Peyer's patch (tissue), 4 donors: ENCODE measurements at regions not wholly inside any gene's neighbourhood (a gene's known extent, or its start where the extent isn't known, plus 50 kb on each side); places are given as distances from the start of the nearest gene placed in this dataset.

Experiments used
- DNase-seq, 3 donors: peaks; one replicate each; pipeline ENCODE4 v3.0.0-alpha.2; 2017 to 2019
- H3K27ac ChIP-seq, 4 donors: fragments of 200-600 bp; sonication (generic); one replicate each; pipeline ENCODE4 v1.5.1; 2016 to 2019
- H3K27me3 ChIP-seq, 2 donors: fragments of 200-600 bp; sonication (generic); one replicate each; pipeline ENCODE4 v1.5.1; 2019
- H3K36me3 ChIP-seq, 3 donors: fragments of 200-600 bp; sonication (generic); one replicate each; pipeline ENCODE4 v1.5.1; 2016 to 2019
- H3K4me1 ChIP-seq, 4 donors: fragments of 200-600 bp; sonication (generic); one replicate each; pipeline ENCODE4 v1.5.1; 2016 to 2019
- H3K4me3 ChIP-seq, 4 donors: fragments of 200-600 bp; sonication (generic); 1 replicate in 3 of 4; 2 replicates in 1 of 4; pipeline ENCODE4 v1.5.1; 2016 to 2019; ENCODE audit warnings: mild to moderate bottlenecking in 1 of 4
- H3K9me3 ChIP-seq, 4 donors: fragments of 200-600 bp; sonication (generic); one replicate each; pipeline ENCODE4 v1.5.1; 2016 to 2019; ENCODE audit warnings: mild to moderate bottlenecking in 1 of 4
- CTCF ChIP-seq, 6 experiments: fragments of 450-650 bp in 4 of 6; fragments of 200-600 bp in 2 of 6; sonication (generic) in 1 of 6; IDR thresholded peaks; one replicate each; pipeline ENCODE4 v1.5.1; 2017 to 2019; ENCODE audit warnings: antibody characterized with exemption in 6 of 6, mild to moderate bottlenecking in 3 of 6, moderate library complexity in 1 of 6
- POLR2A ChIP-seq, 2 donors: fragments of 450-650 bp; IDR thresholded peaks; one replicate each; pipeline ENCODE4 v1.5.1; 2017; ENCODE audit warnings: antibody characterized with exemption in 2 of 2, mild to moderate bottlenecking in 2 of 2, moderate library complexity in 2 of 2

- Histone ChIP-seq H3K4me3 (no peak overlapping the region), H3K9me3 (no peaks in the 10 kb centered on the region), H3K27ac (no peak overlapping the region), H3K4me1 (no peaks in the 10 kb centered on the region), H3K36me3 (no peaks in the 10 kb centered on the region), H3K27me3 (no peaks in the 10 kb centered on the region)
- TF ChIP-seq POLR2A (IDR thresholded peaks at IDR 0.05) (no peak), CTCF (IDR thresholded peaks at IDR 0.05) (no peak)
- no peak for DNase-seq
These were observed 76.9 kb upstream of the GPM6B start for GRCh38 chrX:13893826-13894225.

GRCh38 chrX:13892856-13893255 lies 76.0 kb upstream of the GPM6B start:
- Histone ChIP-seq H3K36me3 (no peaks in the 10 kb centered on the region), H3K4me3 (no peak overlapping the region), H3K4me1 (no peaks in the 10 kb centered on the region), H3K27me3 (no peaks in the 10 kb centered on the region), H3K9me3 (no peaks in the 10 kb centered on the region), H3K27ac (no peak overlapping the region)
- DNase-seq = no peak
- TF ChIP-seq CTCF (IDR thresholded peaks at IDR 0.05) (no peak), POLR2A (IDR thresholded peaks at IDR 0.05) (no peak)

GRCh38 chrX:13891377-13892140 lies 74.7 kb upstream of the GPM6B start:
- no peak overlapping the region for H3K27ac ChIP-seq
- H3K27me3 ChIP-seq = no peaks in the 10 kb centered on the region
- DNase-seq = no peak

DNA sequence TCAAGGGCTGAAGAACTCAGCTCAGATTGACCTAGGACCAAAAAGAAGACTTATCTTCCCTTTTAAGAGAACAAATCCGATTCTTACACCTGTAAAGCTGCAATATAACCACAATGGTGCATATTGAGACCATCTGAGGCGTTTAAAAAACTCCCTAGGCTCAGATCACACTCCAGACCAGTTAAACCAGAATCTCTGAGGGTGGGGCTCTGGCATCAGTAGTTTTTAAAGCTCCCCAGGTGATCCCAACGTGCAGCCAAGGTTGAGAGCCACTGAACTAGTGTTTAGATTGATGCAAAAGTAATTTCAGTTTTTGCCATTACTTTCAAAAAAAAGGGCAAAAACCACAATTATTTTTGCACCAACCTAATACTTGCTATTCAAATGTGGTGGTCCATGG lies 73.9 kb upstream of the GPM6B start:
- H3K36me3 ChIP-seq = no peaks in the 10 kb centered on the region
- H3K27me3 ChIP-seq = no peaks in the 10 kb centered on the region
- no peaks in the 10 kb centered on the region for H3K4me1 ChIP-seq
- no peak overlapping the region for H3K27ac ChIP-seq
- H3K4me3 ChIP-seq = no peak overlapping the region
- TF ChIP-seq CTCF (IDR thresholded peaks at IDR 0.05) (no peak), POLR2A (IDR thresholded peaks at IDR 0.05) (no peak)
- no peaks in the 10 kb centered on the region for H3K9me3 ChIP-seq
- DNase-seq = no peak

More at GRCh38 chrX:13891377-13892140, 74.7 kb upstream of the GPM6B start:
- Histone ChIP-seq H3K4me3 (no peak overlapping the region), H3K9me3 (no peaks in the 10 kb centered on the region), H3K36me3 (no peaks in the 10 kb centered on the region), H3K4me1 (no peaks in the 10 kb centered on the region)
- no peak for TF ChIP-seq POLR2A (IDR thresholded peaks at IDR 0.05)
- TF ChIP-seq CTCF (IDR thresholded peaks at IDR 0.05) = no peak

DNA sequence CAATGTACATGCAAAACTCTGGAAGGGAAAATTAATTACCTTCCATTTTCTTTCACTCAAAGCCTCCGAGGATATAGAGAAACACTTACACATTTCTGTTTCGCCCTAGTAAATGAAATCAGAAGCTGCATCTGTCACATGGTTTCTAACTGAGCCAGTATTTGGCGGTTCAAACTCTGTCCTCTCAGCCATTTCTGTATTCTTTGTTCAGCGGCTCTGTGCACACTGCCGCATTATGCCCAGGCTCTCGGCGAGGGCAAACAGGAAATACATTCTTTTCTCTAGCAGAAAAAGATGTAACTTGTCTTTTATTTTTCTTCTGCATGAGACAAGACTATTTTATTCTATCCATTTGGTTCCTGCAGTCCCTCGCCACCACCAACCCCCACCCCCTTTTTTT lies 71.4 kb upstream of the GPM6B start:
- H3K9me3 ChIP-seq = no peaks in the 10 kb centered on the region
- no peaks in the 10 kb centered on the region for H3K4me1 ChIP-seq
- H3K27ac ChIP-seq = no peak overlapping the region
- TF ChIP-seq POLR2A (IDR thresholded peaks at IDR 0.05) (no peak), CTCF (IDR thresholded peaks at IDR 0.05) (no peak)
- no peaks in the 10 kb centered on the region for H3K27me3 ChIP-seq
- no peaks in the 10 kb centered on the region for H3K36me3 ChIP-seq
- no peak for DNase-seq
- no peak overlapping the region for H3K4me3 ChIP-seq
